HFF-Myc (cell line): ENCODE measurements at regions not wholly inside any gene's neighbourhood (a gene's known extent, or its start where the extent isn't known, plus 50 kb on each side); places are given as distances from the start of the nearest gene placed in this dataset.
"Not testable (repeated sequence)": the region's sequence is repeated elsewhere in the genome, so short reads cannot be mapped to it uniquely, and the experiment has no call there.

ENCODE experiments used
- DNase-seq: peaks from one replicate; pipeline ENCODE4 v3.0.0-alpha.2; 2011; ENCODE audit warnings: low read depth; ENCODE audit errors: extremely low read depth
- H3K4me3 ChIP-seq: replicated peaks from 2 replicates; pipeline ENCODE4 v1.5.1; 2011; ENCODE audit warnings: low read depth, mild to moderate bottlenecking, control low read depth, low read length
- CTCF ChIP-seq: IDR thresholded peaks from 2 replicates; pipeline ENCODE4 v1.5.1; 2012; ENCODE audit warnings: mild to moderate bottlenecking, low read depth, low read length, control low read depth; ENCODE audit errors: missing control alignments

- no peak for TF ChIP-seq CTCF
- no peak overlapping the region for H3K4me3 ChIP-seq
- DNase-seq = no peak
These were observed 110.8 kb upstream of the NDN start for GRCh38 chr15:23797747-23798446.

DNA sequence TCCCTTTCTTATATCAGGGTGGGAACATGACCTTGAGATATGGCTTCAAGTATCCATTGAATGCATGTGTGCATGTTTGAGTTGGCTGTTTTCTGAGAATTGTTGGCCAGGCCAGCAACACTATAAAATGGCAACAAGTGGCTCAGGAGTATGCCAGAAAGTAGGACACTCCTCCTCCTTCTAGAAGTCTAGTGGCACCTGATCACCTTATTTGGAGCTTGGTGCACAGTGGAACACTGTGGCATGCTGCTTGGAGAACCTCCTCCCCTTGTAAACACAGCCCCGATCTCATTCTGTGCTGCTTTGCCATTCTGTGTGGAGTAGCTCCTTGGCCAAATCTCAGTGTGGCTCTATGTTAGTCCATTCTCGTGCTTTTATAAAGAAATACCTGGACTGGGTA lies 114.8 kb upstream of the NDN start:
- no peak for DNase-seq
- no peak for TF ChIP-seq CTCF
- no peak overlapping the region for H3K4me3 ChIP-seq

GRCh38 chr15:23802896-23803435 lies 115.9 kb upstream of the NDN start:
- DNase-seq, H3K4me3 ChIP-seq: not testable (repeated sequence)

GRCh38 chr15:23806980-23807379 lies 119.9 kb upstream of the NDN start:
- no peak for DNase-seq
- no peak for TF ChIP-seq CTCF
- H3K4me3 ChIP-seq = no peak overlapping the region

- TF ChIP-seq CTCF = no peak
- H3K4me3 ChIP-seq = no peak overlapping the region
- no peak for DNase-seq
These were observed 136.4 kb upstream of the NDN start for GRCh38 chr15:23823508-23823907.

DNA sequence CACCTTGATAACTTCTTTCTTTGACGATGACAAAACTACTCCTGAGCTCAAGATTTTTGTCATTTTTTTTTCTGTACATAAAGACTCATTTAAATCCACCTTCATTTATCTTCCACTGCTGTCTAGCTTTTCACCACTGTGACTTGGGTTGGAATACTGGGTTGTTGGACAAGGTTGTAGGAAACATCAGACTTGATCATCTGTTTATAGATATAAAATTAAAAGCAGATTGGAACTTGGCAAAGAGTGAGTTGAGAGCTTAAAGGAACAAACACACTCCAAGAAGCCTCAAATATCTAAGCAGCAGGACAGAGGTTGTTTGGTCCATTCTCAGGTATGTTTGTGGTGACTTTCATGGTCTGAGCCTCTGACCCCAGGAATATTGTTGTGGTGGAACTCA lies 141.7 kb upstream of the NDN start:
- H3K4me3 ChIP-seq = no peak overlapping the region
- TF ChIP-seq CTCF = no peak
- DNase-seq = no peak

- no peak for DNase-seq
- H3K4me3 ChIP-seq = no peak overlapping the region
- TF ChIP-seq CTCF = no peak
These were observed 148.8 kb upstream of the NDN start for GRCh38 chr15:23835953-23836352.
